Mesodermal cell (in vitro differentiated cells): ENCODE measurements at regions not wholly inside any gene's neighbourhood (a gene's known extent, or its start where the extent isn't known, plus 50 kb on each side); places are given as distances from the start of the nearest gene placed in this dataset.
"Not testable (repeated sequence)": the region's sequence is repeated elsewhere in the genome, so short reads cannot be mapped to it uniquely, and the experiment has no call there.

ENCODE experiments used
- H3K27ac ChIP-seq: 2 replicates; pipeline ENCODE4 v1.7.0; 2013; ENCODE audit warnings: mild to moderate bottlenecking, low read depth, low read length, moderate library complexity; ENCODE audit not compliant: severe bottlenecking
- H3K36me3 ChIP-seq: 2 replicates; pipeline ENCODE4 v1.7.1; 2013; ENCODE audit warnings: mild to moderate bottlenecking, low read length, moderate library complexity; ENCODE audit not compliant: control insufficient read depth, insufficient read depth
- H3K4me1 ChIP-seq: one replicate; pipeline ENCODE4 v1.7.1; 2013; ENCODE audit warnings: mild to moderate bottlenecking, low read length; ENCODE audit not compliant: insufficient read depth, control insufficient read depth, poor library complexity, severe bottlenecking
- H3K4me3 ChIP-seq: 2 replicates; pipeline ENCODE4 v1.7.0; 2013; ENCODE audit warnings: low read length, control low read depth, mild to moderate bottlenecking; ENCODE audit not compliant: insufficient read depth, poor library complexity, severe bottlenecking; ENCODE audit errors: extremely low read depth
- H3K9me3 ChIP-seq: 2 replicates; pipeline ENCODE4 v1.7.1; 2013; ENCODE audit warnings: mild to moderate bottlenecking, low read length, moderate library complexity; ENCODE audit not compliant: control insufficient read depth
- whole genome bisulfite sequencing, 2 experiments: methylation state at CpG; one replicate each; pipeline ENCODE4 v1.1.5; 2013; ENCODE audit warnings: missing lambda C conversion rate in 2 of 2; ENCODE audit not compliant: insufficient coverage in 2 of 2; 5-methylcytosine and 5-hydroxymethylcytosine counted together

- not testable (repeated sequence) for H3K27ac ChIP-seq, H3K4me1 ChIP-seq, H3K9me3 ChIP-seq, H3K36me3 ChIP-seq, H3K4me3 ChIP-seq
- WGBS, 2 experiments: 19 to 21% methylated on average over 17 to 23 of the region's 42 CpGs
Observed at GRCh38 chr2:89611710-89612109, 920.2 kb downstream of the RPIA start.

DNA sequence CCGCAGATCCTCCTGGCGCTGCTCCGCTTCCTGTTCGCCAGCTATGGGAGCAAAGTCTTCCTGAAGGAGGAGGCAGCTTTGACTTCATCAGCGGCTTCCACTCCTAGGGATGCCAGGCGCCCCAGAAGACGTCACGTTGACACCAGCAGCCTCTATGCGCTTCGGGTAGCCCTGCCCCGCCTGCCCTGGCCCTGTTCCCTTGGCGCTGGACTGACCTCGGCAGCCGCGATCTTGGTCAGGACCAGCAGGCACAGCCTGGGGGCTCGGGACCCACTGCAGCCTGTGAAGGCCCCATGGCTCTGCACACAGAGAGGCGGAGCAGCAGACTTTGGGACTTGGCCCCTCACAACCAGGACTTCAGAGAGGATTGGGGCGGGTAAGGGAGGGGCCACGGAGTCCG, 957.8 kb downstream of the RPIA start:
- H3K4me1 ChIP-seq, H3K27ac ChIP-seq, H3K4me3 ChIP-seq, H3K9me3 ChIP-seq, H3K36me3 ChIP-seq: not testable (repeated sequence)
- WGBS, 2 experiments: 74% methylated on average over 3 of the region's 20 CpGs; no CpG with 5 or more reads in 1 of the 2 experiments

- H3K36me3 ChIP-seq, H3K4me3 ChIP-seq, H3K4me1 ChIP-seq, H3K9me3 ChIP-seq, H3K27ac ChIP-seq: not testable (repeated sequence)
- WGBS, 2 experiments: 85 to 90% methylated on average over 3 of the region's 4 CpGs
Observed at GRCh38 chr2:89679254-89679653, 987.8 kb downstream of the RPIA start.
